ENCODE measurements at regions not wholly inside any gene's neighbourhood (a gene's known extent, or its start where the extent isn't known, plus 50 kb on each side); places are given as distances from the start of the nearest gene placed in this dataset.

DNA sequence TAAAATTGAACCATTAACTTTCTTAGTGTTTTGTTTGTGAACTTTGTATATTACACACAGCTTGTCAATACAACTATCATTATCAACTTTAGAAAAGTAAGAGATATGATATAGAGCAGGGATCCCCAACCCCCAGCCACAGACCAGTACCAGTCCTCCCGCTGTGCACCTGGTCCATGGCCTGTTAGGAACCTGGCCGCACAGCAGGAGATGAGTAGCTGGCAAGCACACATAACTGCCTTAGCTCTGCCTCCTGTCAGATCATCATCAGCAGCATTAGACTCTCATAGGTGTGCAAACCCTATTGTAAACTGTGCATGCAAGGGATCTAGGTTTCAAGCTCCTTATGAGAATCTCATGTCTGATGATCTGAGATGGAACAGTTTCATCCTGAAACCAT lies 491.0 kb upstream of the NXPH2 start:
- TF ChIP-seq, protein P1, sequence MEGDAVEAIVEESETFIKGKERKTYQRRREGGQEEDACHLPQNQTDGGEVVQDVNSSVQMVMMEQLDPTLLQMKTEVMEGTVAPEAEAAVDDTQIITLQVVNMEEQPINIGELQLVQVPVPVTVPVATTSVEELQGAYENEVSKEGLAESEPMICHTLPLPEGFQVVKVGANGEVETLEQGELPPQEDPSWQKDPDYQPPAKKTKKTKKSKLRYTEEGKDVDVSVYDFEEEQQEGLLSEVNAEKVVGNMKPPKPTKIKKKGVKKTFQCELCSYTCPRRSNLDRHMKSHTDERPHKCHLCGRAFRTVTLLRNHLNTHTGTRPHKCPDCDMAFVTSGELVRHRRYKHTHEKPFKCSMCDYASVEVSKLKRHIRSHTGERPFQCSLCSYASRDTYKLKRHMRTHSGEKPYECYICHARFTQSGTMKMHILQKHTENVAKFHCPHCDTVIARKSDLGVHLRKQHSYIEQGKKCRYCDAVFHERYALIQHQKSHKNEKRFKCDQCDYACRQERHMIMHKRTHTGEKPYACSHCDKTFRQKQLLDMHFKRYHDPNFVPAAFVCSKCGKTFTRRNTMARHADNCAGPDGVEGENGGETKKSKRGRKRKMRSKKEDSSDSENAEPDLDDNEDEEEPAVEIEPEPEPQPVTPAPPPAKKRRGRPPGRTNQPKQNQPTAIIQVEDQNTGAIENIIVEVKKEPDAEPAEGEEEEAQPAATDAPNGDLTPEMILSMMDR (IDR thresholded peaks at IDR 0.05; ENCODE audit: low read length), result no peak
- TF ChIP-seq EZH2 (IDR thresholded peaks at IDR 0.05; ENCODE audit: borderline replicate concordance, low read length), result no peak

All from OCI-LY1 (cell line).